ENCODE measurements at regions not wholly inside any gene's neighbourhood (a gene's known extent, or its start where the extent isn't known, plus 50 kb on each side); places are given as distances from the start of the nearest gene placed in this dataset.

DNA sequence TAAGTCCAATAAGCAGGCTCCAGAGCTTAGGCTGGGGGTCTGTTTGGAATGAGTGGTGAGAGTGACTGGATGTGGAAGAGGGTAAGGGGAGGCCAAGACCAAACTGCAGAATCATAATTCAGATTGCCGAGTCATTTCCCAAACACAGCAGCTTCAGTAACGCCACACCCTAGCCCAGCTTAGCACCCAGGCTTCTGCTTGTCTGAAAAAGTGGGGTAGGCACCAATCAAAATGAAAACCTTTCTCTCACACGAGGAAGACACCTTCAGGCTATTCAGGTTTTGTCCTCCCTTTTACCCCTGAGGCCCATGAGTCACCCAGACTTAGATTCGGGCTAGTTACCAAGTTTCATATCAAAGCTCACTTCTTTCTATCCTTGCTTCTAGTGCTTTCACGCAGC, 306.1 kb downstream of the DAD1 start:
- Histone ChIP-seq H2BK5ac (ENCODE audit: low read depth, low read length, poor library complexity, severe bottlenecking) (no peak overlapping the region), H2AK9ac (replicated peaks; ENCODE audit: low read depth, low read length, poor library complexity) (no peak overlapping the region), H3K9ac (ENCODE audit: low read depth, low read length) (no peak overlapping the region), H4K91ac (ENCODE audit: insufficient read depth, low read depth, low read length) (no peak overlapping the region), H3K4ac (ENCODE audit: low read depth, low read length) (no peak overlapping the region), H4K20me1 (ENCODE audit: insufficient read depth, low read length) (no peaks in the 10 kb centered on the region), H4K8ac (ENCODE audit: low read depth in 2 of 2, low read length in 2 of 2) (peak overlapping the region in 1 of 2 experiments; percentile 9; a peak in 1 of 4 replicates), H3K9me1 (ENCODE audit: insufficient read depth, low read length) (no peaks in the 10 kb centered on the region), H2BK15ac (ENCODE audit: low read depth, low read length) (no peak overlapping the region), H2AFZ (replicated peaks; ENCODE audit: low read length, poor library complexity) (peak overlapping the region; percentile 52), H3K4me1 (ENCODE audit: control insufficient read depth, insufficient read depth, low read length) (0 out of 2 replicates have a peak, but pooled peaks cover 1% of the 10 kb centered on the region), H3K56ac (ENCODE audit: extremely low read depth, insufficient read depth, low read length) (no peak overlapping the region), H2BK120ac (ENCODE audit: low read depth, low read length) (no peak overlapping the region), H3K9me3 (ENCODE audit: control insufficient read depth, insufficient read depth, low read length) (no peaks in the 10 kb centered on the region), H3K23ac (ENCODE audit: low read depth, low read length) (no peak overlapping the region), H3K4me2 (ENCODE audit: low read depth, low read length) (no peak overlapping the region), H3K14ac (replicated peaks; ENCODE audit: low read depth, low read length) (no peak overlapping the region), H2AK5ac (ENCODE audit: low read depth, low read length) (no peak overlapping the region), H2BK20ac (ENCODE audit: low read depth, low read length) (0 out of 2 replicates have a peak overlapping the region, but pooled peaks have one; percentile 5), H3K27ac (ENCODE audit: insufficient read depth, low read length) (no peak overlapping the region), H3K79me1 (ENCODE audit: low read depth in 1 of 2, low read length in 2 of 2) (no peaks in the 10 kb centered on the region), H3K18ac (ENCODE audit: low read depth, low read length) (no peak overlapping the region), H3K27me3 (ENCODE audit: control insufficient read depth, insufficient read depth, low read length) (no peaks in the 10 kb centered on the region), H3K4me3 (ENCODE audit: insufficient read depth, low read depth, low read length) (no peak overlapping the region), H3K36me3 (ENCODE audit: control insufficient read depth, insufficient read depth, low read length) (no peaks in the 10 kb centered on the region), H4K5ac (ENCODE audit: low read depth, low read length) (no peak overlapping the region)
- ChIA-PET CTCF (no interaction called here), POLR2A (ENCODE audit: unreplicated experiment) (no interaction called here)
- BruUV-seq (replicated peaks), result no TSS peak
- TF ChIP-seq NFE2L2 (IDR thresholded peaks at IDR 0.05; ENCODE audit: low read depth, low read length), result peak; percentile 8; the same call in 1 of the 2 replicates
- no peak for TF ChIP-seq RCOR1 (IDR thresholded peaks at IDR 0.05; ENCODE audit: insufficient replicate concordance, low read length)
- in situ Hi-C loops (cut with MboI; ENCODE audit: low sequenced_read_pairs), result no loop called here
- intact Hi-C loops (cut with micrococcal nuclease), result no loop called here
- ATAC-seq (ENCODE audit: low read depth) (no peak), DNase-seq (peak; percentile 19)
- dilution Hi-C loops (cut with HindIII; ENCODE audit: low sequenced_read_pairs, unreplicated experiment), result no loop called here
- 33% methylated on average over 1 of the region's 5 CpGs; no CpG with 5 or more reads in 1 of the 2 experiments for WGBS, 2 experiments (ENCODE audit: extremely low coverage in 2 of 2, insufficient read length in 1 of 2)

Data from IMR-90 (cell line).